Mucosa of descending colon (tissue), 3 donors: ENCODE measurements at regions not wholly inside any gene's neighbourhood (a gene's known extent, or its start where the extent isn't known, plus 50 kb on each side); places are given as distances from the start of the nearest gene placed in this dataset.

ENCODE experiments used
- ATAC-seq: fragments of 200-7000 bp; cut with Tn5 transposase; one replicate; pipeline ENCODE4 v1.9.1; 2020; ENCODE audit warnings: mild to moderate bottlenecking, moderate library complexity
- DNase-seq, 3 donors: peaks; one replicate each; pipeline ENCODE4 v3.0.0-alpha.2; 2020
- H3K36me3 ChIP-seq: fragments of 200-600 bp; one replicate; pipeline ENCODE4 v1.8.0; 2021; ENCODE audit warnings: low read depth, mild to moderate bottlenecking
- H3K4me1 ChIP-seq: fragments of 200-600 bp; one replicate; pipeline ENCODE4 v1.8.0; 2021; ENCODE audit warnings: low read depth, mild to moderate bottlenecking
- H3K4me3 ChIP-seq: fragments of 200-600 bp; one replicate; pipeline ENCODE4 v1.8.0; 2021; ENCODE audit warnings: mild to moderate bottlenecking
- H3K9me3 ChIP-seq: fragments of 200-600 bp; one replicate; pipeline ENCODE4 v1.8.0; 2021; ENCODE audit warnings: mild to moderate bottlenecking
- intact Hi-C, 2 donors: fragments of 100-400 bp; cut with DNase I in 1 of 2; cut with micrococcal nuclease in 1 of 2; formaldehyde crosslinking; loops; one replicate each; pipeline versions ENCODE4 v1.11.0 to v1.11.1; 2022; cut with DNase I, micrococcal nuclease
- TF ChIP-seq, protein P1 (sequence below): fragments of 200-600 bp; IDR thresholded peaks from one replicate; pipeline ENCODE4 v1.8.0; 2022; ENCODE audit warnings: antibody characterized with exemption, mild to moderate bottlenecking
- donor health status: DM: no; HTN: no; CAD: no; lungs with moderate emphysema.
- donor health status: DM: no; HTN: no; CAD: no.
- donor health status: DM: no; HTN: yes; CAD: no.

DNA sequence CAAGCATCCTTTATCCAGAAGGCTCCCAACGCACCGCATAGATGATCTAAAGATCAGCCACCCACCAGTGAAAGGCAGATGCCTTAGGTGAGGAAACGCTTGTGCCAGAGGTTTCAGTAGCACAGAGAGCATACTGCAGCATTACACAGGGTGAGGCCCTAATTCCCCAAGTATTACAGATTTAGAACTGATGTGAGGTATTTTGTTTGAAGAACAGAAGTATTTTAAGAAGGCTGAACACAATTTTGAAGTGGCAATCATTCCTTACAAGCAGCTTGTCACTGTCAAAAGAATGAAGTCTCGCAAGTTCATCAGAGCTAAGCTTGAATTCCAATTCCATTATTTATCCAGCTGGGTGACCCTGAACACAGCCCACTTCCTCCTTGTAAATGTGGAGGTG is 70.0 kb upstream of the FAT3 start:
- H3K4me3 ChIP-seq: no peak overlapping the region
- no peaks in the 10 kb centered on the region for H3K4me1 ChIP-seq
- no peaks in the 10 kb centered on the region for H3K9me3 ChIP-seq
- no peak for ATAC-seq
- DNase-seq: no peak
- intact Hi-C loops: no loop called here
- H3K36me3 ChIP-seq: no peaks in the 10 kb centered on the region
- TF ChIP-seq, protein P1, sequence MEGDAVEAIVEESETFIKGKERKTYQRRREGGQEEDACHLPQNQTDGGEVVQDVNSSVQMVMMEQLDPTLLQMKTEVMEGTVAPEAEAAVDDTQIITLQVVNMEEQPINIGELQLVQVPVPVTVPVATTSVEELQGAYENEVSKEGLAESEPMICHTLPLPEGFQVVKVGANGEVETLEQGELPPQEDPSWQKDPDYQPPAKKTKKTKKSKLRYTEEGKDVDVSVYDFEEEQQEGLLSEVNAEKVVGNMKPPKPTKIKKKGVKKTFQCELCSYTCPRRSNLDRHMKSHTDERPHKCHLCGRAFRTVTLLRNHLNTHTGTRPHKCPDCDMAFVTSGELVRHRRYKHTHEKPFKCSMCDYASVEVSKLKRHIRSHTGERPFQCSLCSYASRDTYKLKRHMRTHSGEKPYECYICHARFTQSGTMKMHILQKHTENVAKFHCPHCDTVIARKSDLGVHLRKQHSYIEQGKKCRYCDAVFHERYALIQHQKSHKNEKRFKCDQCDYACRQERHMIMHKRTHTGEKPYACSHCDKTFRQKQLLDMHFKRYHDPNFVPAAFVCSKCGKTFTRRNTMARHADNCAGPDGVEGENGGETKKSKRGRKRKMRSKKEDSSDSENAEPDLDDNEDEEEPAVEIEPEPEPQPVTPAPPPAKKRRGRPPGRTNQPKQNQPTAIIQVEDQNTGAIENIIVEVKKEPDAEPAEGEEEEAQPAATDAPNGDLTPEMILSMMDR: no peak

DNA sequence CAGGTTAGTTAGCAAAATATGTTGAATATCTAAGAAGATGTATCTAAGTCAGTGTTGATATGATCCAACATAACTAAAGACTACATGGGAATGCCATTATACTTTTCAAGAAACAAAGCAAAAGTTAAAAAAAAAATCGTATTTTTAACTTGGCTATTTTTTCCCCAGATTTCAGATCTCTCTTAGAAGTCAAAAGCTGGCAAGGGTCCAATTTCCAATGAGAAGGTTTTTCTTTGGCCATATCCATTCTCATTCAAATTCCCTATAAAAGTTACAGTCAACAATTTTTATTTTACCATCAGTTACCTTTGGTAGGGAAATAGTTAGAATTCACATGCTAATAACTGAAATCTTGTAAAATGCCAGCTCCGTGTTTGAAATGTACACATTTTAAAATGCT is 70.5 kb upstream of the FAT3 start:
- Histone ChIP-seq H3K4me3 (no peak overlapping the region), H3K36me3 (no peaks in the 10 kb centered on the region), H3K4me1 (no peaks in the 10 kb centered on the region), H3K9me3 (no peaks in the 10 kb centered on the region)
- TF ChIP-seq, protein P1: no peak
- intact Hi-C loops: no loop called here
- no peak for ATAC-seq
- no peak for DNase-seq

DNA sequence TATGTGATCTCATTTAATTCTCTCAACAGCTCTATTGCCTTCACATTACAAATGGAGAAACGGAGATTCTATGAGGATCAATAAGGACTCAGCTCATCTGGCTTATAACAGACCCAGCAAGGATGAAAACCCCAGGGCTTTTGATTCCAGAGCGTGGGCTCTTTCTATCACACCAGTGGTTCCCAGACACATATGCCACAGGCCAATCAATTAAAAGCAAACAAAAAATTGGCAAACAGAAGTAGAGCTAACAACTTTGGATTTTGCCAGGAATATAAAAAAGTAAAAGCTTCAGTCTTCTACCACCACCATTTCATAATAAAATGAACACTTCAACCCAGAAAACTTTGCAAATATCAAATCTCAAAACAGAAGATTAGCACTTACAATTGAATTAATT is 71.1 kb upstream of the FAT3 start:
- Histone ChIP-seq H3K4me1 (no peaks in the 10 kb centered on the region), H3K9me3 (no peaks in the 10 kb centered on the region), H3K4me3 (no peak overlapping the region), H3K36me3 (no peaks in the 10 kb centered on the region)
- intact Hi-C loops: no loop called here
- DNase-seq: no peak
- no peak for ATAC-seq
- TF ChIP-seq, protein P1: no peak

DNA sequence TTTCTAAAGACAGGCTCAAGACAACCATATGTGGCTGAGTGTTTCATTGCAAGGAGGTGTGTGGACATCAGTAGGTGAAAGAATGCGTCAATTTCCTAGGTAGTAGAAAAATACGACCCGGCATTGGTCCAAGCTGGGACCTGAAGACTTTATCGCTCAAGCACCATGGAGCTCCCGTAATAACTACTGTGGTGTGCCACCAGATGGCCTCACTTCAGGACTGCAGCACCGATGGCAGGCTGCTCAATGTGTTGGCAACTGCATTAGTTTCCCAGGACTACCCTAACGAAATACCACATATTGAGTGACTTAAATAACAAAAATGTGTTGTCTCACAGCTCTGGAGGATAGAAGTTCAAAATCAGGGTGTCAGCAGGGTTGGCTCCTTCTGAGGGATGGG is 72.4 kb upstream of the FAT3 start:
- intact Hi-C loops: no loop called here
- Histone ChIP-seq H3K4me3 (no peak overlapping the region), H3K4me1 (no peaks in the 10 kb centered on the region), H3K36me3 (no peaks in the 10 kb centered on the region), H3K9me3 (no peaks in the 10 kb centered on the region)
- TF ChIP-seq, protein P1: no peak
- ATAC-seq: no peak
- DNase-seq: no peak

DNA sequence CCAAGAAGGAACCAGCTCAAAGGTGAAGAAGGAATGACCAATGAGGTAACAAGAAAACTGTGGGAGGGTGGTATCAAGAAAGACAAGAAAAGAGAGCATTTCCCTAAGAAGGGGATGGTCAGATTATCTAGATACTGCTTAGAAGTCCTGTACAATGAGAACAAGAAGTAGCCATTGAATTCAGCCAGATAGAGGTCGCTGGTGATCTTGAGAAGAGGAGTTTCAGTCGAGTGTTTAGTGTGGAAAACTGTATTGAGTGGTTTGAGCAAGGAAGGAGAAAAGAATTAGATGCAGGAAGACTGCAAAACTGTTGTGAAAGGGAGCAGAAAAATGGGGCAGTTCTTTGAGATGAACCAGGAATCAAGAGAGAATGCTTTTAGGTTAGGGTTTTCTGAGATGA is 74.6 kb upstream of the FAT3 start:
- ATAC-seq: no peak
- TF ChIP-seq, protein P1: no peak
- no peaks in the 10 kb centered on the region for H3K4me1 ChIP-seq
- intact Hi-C loops: no loop called here
- no peak overlapping the region for H3K4me3 ChIP-seq
- DNase-seq: no peak
- no peaks in the 10 kb centered on the region for H3K9me3 ChIP-seq
- no peaks in the 10 kb centered on the region for H3K36me3 ChIP-seq

DNA sequence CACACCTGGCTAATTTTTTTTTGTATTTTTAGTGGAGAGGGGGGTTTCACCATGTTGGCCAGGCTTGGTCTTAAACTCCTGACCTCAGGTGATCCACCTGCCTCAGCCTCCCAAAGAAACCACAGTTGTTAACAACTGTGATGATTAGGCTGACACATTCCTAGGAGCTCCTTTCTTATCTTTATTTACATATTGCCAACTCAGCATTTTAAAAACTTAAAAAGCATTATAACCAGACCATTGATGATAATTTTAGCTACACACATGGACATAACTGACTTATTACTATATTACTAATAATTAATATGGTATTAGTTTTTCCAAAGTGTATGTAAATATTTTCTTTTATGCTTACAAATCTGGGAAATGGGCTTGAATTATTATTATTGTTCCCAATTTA is 82.9 kb upstream of the FAT3 start:
- ATAC-seq (no peak), DNase-seq (no peak)
- TF ChIP-seq, protein P1: no peak
- H3K4me3 ChIP-seq: no peak overlapping the region
- intact Hi-C loops: no loop called here
- no peaks in the 10 kb centered on the region for H3K36me3 ChIP-seq
- H3K4me1 ChIP-seq: peaks cover under 1% of the 10 kb centered on the region
- H3K9me3 ChIP-seq: no peaks in the 10 kb centered on the region
